ENCODE measurements at regions not wholly inside any gene's neighbourhood (a gene's known extent, or its start where the extent isn't known, plus 50 kb on each side); places are given as distances from the start of the nearest gene placed in this dataset.

GRCh38 chr6:104134876-104135275 is 724.8 kb downstream of the HACE1 start:
- no peak for DNase-seq (ENCODE audit: low read depth in 2 of 3, low spot score in 2 of 3)

DNA sequence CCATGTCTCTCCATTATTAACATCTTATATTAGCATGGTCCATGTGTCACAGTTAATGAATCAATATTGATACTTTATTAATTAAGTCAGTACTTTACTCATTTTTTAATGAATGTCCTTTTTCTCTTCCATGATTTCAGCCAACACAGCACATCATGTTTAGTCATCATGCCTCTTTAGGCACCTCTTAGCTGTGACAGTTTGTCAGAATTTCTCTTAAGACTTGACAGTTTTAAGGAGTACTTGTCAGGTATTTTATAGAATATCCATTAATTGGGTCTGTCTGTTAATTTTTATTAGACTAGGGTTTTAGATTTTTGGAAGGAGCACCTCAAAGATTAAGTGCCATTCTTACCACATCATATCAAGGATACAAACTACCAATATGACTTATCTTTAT is 729.4 kb downstream of the HACE1 start:
- DNase-seq (ENCODE audit: low read depth in 2 of 3, low spot score in 2 of 3): no peak

GRCh38 chr6:104126315-104127005 is 733.3 kb downstream of the HACE1 start:
- DNase-seq (ENCODE audit: low read depth in 2 of 3, low spot score in 2 of 3): no peak

GRCh38 chr6:104123227-104123626 is 736.5 kb downstream of the HACE1 start:
- no peak for DNase-seq (ENCODE audit: low read depth in 2 of 3, low spot score in 2 of 3)

GRCh38 chr6:104118274-104118673 is 741.4 kb downstream of the HACE1 start:
- no peak for DNase-seq (ENCODE audit: low read depth in 2 of 3, low spot score in 2 of 3)

GRCh38 chr6:104109806-104110205 is 749.9 kb downstream of the HACE1 start:
- DNase-seq (ENCODE audit: low read depth in 2 of 3, low spot score in 2 of 3): no peak

- DNase-seq (ENCODE audit: low read depth in 2 of 3, low spot score in 2 of 3): no peak
Observed at GRCh38 chr6:104108634-104109033, 751.1 kb downstream of the HACE1 start.

DNA sequence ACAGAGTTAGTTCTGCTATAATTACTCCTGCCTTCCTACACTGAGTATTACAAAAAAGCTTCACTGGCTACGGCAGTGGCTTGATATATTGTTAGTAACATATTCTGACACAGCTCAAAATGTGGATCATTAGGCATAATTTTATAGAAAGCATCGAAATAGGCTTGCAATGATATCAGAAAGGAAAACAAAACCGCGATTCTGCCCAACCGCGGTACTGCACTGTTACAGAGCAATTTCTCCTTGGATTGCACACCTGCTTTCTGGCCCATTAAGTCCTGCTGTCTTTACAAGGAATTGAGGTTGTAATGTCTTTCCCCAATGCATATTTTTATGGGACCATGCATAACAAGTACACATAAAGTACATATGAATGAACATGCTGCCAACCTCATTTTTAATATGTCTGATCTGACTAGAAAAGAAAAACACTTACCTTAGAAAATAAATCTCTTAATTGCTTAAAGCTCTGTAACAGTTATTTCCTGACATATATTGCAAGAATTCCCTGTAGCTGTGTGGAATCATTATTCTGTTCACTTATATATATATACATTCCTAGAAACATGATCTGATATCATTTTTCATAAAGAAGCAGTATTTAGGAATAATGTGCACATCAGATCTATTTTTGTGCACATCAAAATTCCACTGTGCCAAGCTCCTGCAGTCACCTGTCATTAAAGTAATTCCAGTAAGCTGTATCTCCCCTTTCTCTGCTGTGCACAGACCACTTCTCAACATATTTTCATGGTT is 763.9 kb downstream of the HACE1 start:
- DNase-seq (ENCODE audit: low read depth in 2 of 3, low spot score in 2 of 3): no peak

DNA sequence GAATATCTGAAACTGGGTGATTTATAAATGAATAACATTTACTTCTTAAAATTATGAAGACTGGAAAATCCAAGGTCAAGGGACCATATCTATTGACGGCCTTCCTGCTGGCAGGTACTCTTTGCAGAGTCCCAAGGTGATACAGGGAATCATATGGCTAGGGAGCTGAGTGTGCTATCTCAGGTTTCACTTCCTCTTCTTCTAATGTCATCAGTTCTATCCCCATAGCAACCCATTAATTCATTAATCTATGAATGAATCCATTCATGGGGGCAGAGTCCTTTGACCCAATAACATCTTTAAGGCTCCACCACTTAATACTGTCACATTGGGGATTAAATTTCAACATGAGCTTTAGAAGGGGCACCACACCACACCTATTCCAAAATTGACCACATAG is 772.0 kb downstream of the HACE1 start:
- DNase-seq (ENCODE audit: low read depth in 2 of 3, low spot score in 2 of 3): no peak

- no peak for DNase-seq (ENCODE audit: low read depth in 2 of 3, low spot score in 2 of 3)
Observed at GRCh38 chr6:104068281-104068680, 791.4 kb downstream of the HACE1 start.

DNA sequence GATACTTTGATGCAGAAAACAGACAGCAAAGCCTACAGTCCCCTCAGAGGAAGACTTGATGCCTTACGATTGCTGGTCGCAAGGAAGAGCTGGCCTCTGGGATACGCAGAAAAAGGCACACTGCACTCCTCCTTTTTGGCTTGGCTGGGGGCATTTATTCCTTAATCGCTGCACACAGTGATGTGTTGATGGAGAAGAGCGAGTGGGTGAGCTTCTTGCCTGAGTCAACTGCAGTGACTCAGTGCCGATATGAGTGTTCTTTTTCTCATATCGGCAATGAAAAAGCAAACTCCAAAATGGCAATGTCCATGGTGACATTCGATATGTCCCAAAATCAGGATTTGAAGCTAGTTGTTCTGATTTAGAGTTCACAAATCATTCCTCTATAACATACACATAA is 794.8 kb downstream of the HACE1 start:
- no peak for DNase-seq (ENCODE audit: low read depth in 2 of 3, low spot score in 2 of 3)

GRCh38 chr6:104050455-104050854 is 809.3 kb downstream of the HACE1 start:
- DNase-seq (ENCODE audit: low read depth in 2 of 3, low spot score in 2 of 3): no peak

- no peak for DNase-seq (ENCODE audit: low read depth in 2 of 3, low spot score in 2 of 3)
Observed at GRCh38 chr6:104046426-104046825, 813.3 kb downstream of the HACE1 start.

- DNase-seq (ENCODE audit: low read depth in 2 of 3, low spot score in 2 of 3): no peak
Observed at GRCh38 chr6:104031346-104031745, 828.4 kb downstream of the HACE1 start.

GRCh38 chr6:104022126-104022525 is 837.6 kb downstream of the HACE1 start:
- no peak for DNase-seq (ENCODE audit: low read depth in 2 of 3, low spot score in 2 of 3)

- DNase-seq (ENCODE audit: low read depth in 2 of 3, low spot score in 2 of 3): no peak
Observed at GRCh38 chr6:104019075-104019753, 840.5 kb downstream of the HACE1 start.

GRCh38 chr6:104017410-104018381 is 842.0 kb downstream of the HACE1 start:
- no peak for DNase-seq (ENCODE audit: low read depth in 2 of 3, low spot score in 2 of 3)

GRCh38 chr6:104014163-104014959 is 845.4 kb downstream of the HACE1 start:
- no peak for DNase-seq (ENCODE audit: low read depth in 2 of 3, low spot score in 2 of 3)

- DNase-seq (ENCODE audit: low read depth in 2 of 3, low spot score in 2 of 3): no peak
Observed at GRCh38 chr6:104013312-104013971, 846.3 kb downstream of the HACE1 start.
